Retinal pigment epithelial cell (primary cell): ENCODE measurements at regions not wholly inside any gene's neighbourhood (a gene's known extent, or its start where the extent isn't known, plus 50 kb on each side); places are given as distances from the start of the nearest gene placed in this dataset.

Experiments
- DNase-seq: peaks from one replicate; pipeline ENCODE4 v3.0.0-alpha.2; 2010; ENCODE audit warnings: low read depth
- H3K4me3 ChIP-seq: 2 replicates; pipeline ENCODE4 v1.5.1; 2011; ENCODE audit warnings: mild to moderate bottlenecking, low read length, control low read depth, moderate library complexity
- CTCF ChIP-seq: conservative IDR thresholded peaks from 2 replicates; pipeline ENCODE4 v1.5.1; 2011; ENCODE audit warnings: low read depth, low read length, control low read depth, inconsistent platforms

- DNase-seq, result no peak
- TF ChIP-seq CTCF, result no peak
- no peak overlapping the region for H3K4me3 ChIP-seq
These were observed 291.0 kb downstream of the CYRIA start for GRCh38 chr2:16374671-16375070.

- no peak for DNase-seq
- H3K4me3 ChIP-seq, result no peak overlapping the region
- no peak for TF ChIP-seq CTCF
These were observed 292.3 kb downstream of the CYRIA start for GRCh38 chr2:16373341-16373740.

GRCh38 chr2:16371751-16372150, 293.9 kb downstream of the CYRIA start:
- no peak for TF ChIP-seq CTCF
- H3K4me3 ChIP-seq, result no peak overlapping the region
- no peak for DNase-seq

GRCh38 chr2:16368951-16369350, 296.7 kb downstream of the CYRIA start:
- no peak for DNase-seq
- TF ChIP-seq CTCF, result no peak
- H3K4me3 ChIP-seq, result no peak overlapping the region

- no peak for DNase-seq
- no peak overlapping the region for H3K4me3 ChIP-seq
- TF ChIP-seq CTCF, result no peak
These were observed 297.3 kb downstream of the CYRIA start for GRCh38 chr2:16368328-16368727.

GRCh38 chr2:16365366-16365765, 300.3 kb downstream of the CYRIA start:
- no peak for DNase-seq
- H3K4me3 ChIP-seq, result no peak overlapping the region
- TF ChIP-seq CTCF, result no peak

- no peak overlapping the region for H3K4me3 ChIP-seq
- TF ChIP-seq CTCF, result no peak
- DNase-seq, result no peak
These were observed 302.1 kb downstream of the CYRIA start for GRCh38 chr2:16363581-16363980.
